ENCODE measurements at regions not wholly inside any gene's neighbourhood (a gene's known extent, or its start where the extent isn't known, plus 50 kb on each side); places are given as distances from the start of the nearest gene placed in this dataset.

DNA sequence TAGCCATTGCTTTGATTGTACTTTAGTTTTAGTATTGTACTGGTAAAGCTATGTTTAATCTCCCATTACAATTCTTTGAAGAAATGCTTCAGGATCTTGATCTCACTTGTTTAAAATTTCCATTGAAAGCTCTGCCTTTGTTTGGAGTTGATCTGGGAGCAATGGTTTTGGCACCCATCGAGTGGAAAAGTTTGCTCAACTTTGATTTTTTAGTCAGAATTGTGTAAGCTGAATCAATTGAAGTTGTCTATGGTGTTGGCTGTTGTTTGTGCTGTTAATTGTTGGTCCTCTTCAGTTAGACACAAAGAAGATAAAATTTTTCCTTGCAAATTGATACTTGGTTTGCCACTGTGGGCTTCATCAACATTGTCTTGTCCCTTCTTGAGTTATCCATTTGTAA is 99.8 kb upstream of the ADAD1 start:
- Histone ChIP-seq H3K4me2 (no peak overlapping the region), H2AFZ (no peak overlapping the region), H3K27me3 (ENCODE audit: insufficient read depth, low read depth) (no peaks in the 10 kb centered on the region), H3K79me2 (ENCODE audit: low read depth) (no peaks in the 10 kb centered on the region), H3F3A (ENCODE audit: insufficient read depth, low read depth) (no peaks in the 10 kb centered on the region), H3K36me3 (ENCODE audit: low read depth) (0 out of 2 replicates have a peak, but pooled peaks cover 18% of the 10 kb centered on the region), H3K4me1 (replicated peaks; ENCODE audit: insufficient read depth) (no peaks in the 10 kb centered on the region), H3K4me3 (no peak overlapping the region), H3K27ac (no peak overlapping the region), H3K9me3 (ENCODE audit: insufficient read depth, low read depth) (no peaks in the 10 kb centered on the region), H4K20me1 (ENCODE audit: insufficient read depth) (no peaks in the 10 kb centered on the region), H3K9me2 (ENCODE audit: insufficient read depth) (no peaks in the 10 kb centered on the region)
- DNase-seq = no peak
- intact Hi-C loops (cut with micrococcal nuclease; ENCODE audit: unreplicated experiment) = no loop called here
- ChIA-PET CTCF (no interaction called here), POLR2A (ENCODE audit: unreplicated experiment) (no interaction called here)
- no TSS peak for BruUV-seq (replicated peaks)
- TF ChIP-seq, protein P1, sequence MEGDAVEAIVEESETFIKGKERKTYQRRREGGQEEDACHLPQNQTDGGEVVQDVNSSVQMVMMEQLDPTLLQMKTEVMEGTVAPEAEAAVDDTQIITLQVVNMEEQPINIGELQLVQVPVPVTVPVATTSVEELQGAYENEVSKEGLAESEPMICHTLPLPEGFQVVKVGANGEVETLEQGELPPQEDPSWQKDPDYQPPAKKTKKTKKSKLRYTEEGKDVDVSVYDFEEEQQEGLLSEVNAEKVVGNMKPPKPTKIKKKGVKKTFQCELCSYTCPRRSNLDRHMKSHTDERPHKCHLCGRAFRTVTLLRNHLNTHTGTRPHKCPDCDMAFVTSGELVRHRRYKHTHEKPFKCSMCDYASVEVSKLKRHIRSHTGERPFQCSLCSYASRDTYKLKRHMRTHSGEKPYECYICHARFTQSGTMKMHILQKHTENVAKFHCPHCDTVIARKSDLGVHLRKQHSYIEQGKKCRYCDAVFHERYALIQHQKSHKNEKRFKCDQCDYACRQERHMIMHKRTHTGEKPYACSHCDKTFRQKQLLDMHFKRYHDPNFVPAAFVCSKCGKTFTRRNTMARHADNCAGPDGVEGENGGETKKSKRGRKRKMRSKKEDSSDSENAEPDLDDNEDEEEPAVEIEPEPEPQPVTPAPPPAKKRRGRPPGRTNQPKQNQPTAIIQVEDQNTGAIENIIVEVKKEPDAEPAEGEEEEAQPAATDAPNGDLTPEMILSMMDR (conservative IDR thresholded peaks at IDR 0.05) = no peak
- TF ChIP-seq EZH2 (IDR thresholded peaks at IDR 0.05; ENCODE audit: low read depth) = no peak

DNA sequence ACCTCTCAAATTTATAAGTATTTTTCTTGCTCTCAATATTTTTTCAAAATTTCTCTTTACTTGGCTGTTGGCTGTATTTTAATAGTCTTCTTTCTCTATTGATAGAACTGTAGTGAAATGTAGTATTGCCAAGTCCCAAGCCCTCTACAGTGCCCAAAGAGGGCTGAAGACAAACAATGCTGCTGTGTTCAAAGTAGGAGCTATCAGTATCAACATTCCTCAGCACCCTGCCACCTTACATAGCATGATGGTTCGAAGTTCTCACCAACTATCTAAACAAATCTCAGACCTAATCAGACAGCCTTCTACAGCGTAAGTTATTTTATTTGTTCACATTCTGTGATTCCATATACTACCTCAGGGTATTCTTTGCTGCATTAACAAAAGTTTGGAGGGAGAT is 99.1 kb upstream of the ADAD1 start:
- Histone ChIP-seq H3K79me2 (ENCODE audit: low read depth) (no peaks in the 10 kb centered on the region), H3K4me3 (no peak overlapping the region), H4K20me1 (ENCODE audit: insufficient read depth) (no peaks in the 10 kb centered on the region), H3K9me2 (ENCODE audit: insufficient read depth) (no peaks in the 10 kb centered on the region), H3K36me3 (ENCODE audit: low read depth) (0 out of 2 replicates have a peak, but pooled peaks cover 18% of the 10 kb centered on the region), H3F3A (ENCODE audit: insufficient read depth, low read depth) (no peaks in the 10 kb centered on the region), H3K27ac (no peak overlapping the region), H2AFZ (no peak overlapping the region), H3K9me3 (ENCODE audit: insufficient read depth, low read depth) (no peaks in the 10 kb centered on the region), H3K27me3 (ENCODE audit: insufficient read depth, low read depth) (no peaks in the 10 kb centered on the region), H3K4me1 (replicated peaks; ENCODE audit: insufficient read depth) (no peaks in the 10 kb centered on the region), H3K4me2 (no peak overlapping the region)
- intact Hi-C loops (cut with micrococcal nuclease; ENCODE audit: unreplicated experiment) = no loop called here
- no peak for DNase-seq
- TF ChIP-seq, protein P1 (conservative IDR thresholded peaks at IDR 0.05) = no peak
- no peak for TF ChIP-seq EZH2 (IDR thresholded peaks at IDR 0.05; ENCODE audit: low read depth)
- ChIA-PET CTCF (no interaction called here), POLR2A (ENCODE audit: unreplicated experiment) (no interaction called here)
- BruUV-seq (replicated peaks) = no TSS peak

DNA sequence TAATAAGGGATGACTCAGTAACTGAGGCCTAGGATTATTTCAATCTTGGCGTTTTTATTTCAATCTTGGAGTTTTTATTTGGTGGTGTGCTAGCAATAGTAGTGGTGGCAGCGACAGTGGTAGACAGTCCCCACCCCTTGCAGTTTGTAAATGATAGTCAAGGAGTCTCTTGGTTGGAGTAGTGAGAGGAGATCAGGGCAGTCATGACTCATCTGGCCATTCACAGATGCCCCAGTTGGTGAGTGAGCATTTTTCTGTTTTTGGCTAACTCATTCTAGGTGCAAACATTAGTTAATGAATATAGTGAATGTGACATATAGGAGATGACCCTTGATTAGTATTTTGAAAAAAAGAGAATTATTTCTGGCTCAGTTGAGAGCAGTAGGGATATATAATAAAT is 93.5 kb upstream of the ADAD1 start:
- H3K27me3 ChIP-seq (ENCODE audit: insufficient read depth, low read depth) = no peaks in the 10 kb centered on the region
- no peak for TF ChIP-seq EZH2 (IDR thresholded peaks at IDR 0.05; ENCODE audit: low read depth)
- TF ChIP-seq, protein P1 (conservative IDR thresholded peaks at IDR 0.05) = no peak
- no peak overlapping the region for H3K27ac ChIP-seq
- no peak overlapping the region for H3K4me3 ChIP-seq
- DNase-seq = peak in 1 of 2 experiments; percentile 28
- H2AFZ ChIP-seq = no peak overlapping the region
- BruUV-seq (replicated peaks) = no TSS peak
- H3F3A ChIP-seq (ENCODE audit: insufficient read depth, low read depth) = no peaks in the 10 kb centered on the region
- H3K79me2 ChIP-seq (ENCODE audit: low read depth) = no peaks in the 10 kb centered on the region
- POLR2A ChIA-PET (ENCODE audit: unreplicated experiment) = no interaction called here
- CTCF ChIA-PET = no interaction called here
- 0 out of 2 replicates have a peak, but pooled peaks cover 4% of the 10 kb centered on the region for H3K36me3 ChIP-seq (ENCODE audit: low read depth)
- no peaks in the 10 kb centered on the region for H3K4me1 ChIP-seq (replicated peaks; ENCODE audit: insufficient read depth)
- H3K9me3 ChIP-seq (ENCODE audit: insufficient read depth, low read depth) = no peaks in the 10 kb centered on the region
- H4K20me1 ChIP-seq (ENCODE audit: insufficient read depth) = no peaks in the 10 kb centered on the region
- H3K4me2 ChIP-seq = no peak overlapping the region
- intact Hi-C loops (cut with micrococcal nuclease; ENCODE audit: unreplicated experiment) = no loop called here
- no peaks in the 10 kb centered on the region for H3K9me2 ChIP-seq (ENCODE audit: insufficient read depth)

All from PC-9 (cell line).